ENCODE measurements at regions not wholly inside any gene's neighbourhood (a gene's known extent, or its start where the extent isn't known, plus 50 kb on each side); places are given as distances from the start of the nearest gene placed in this dataset.
"Not testable (repeated sequence)": the region's sequence is repeated elsewhere in the genome, so short reads cannot be mapped to it uniquely, and the experiment has no call there.

- DNase-seq, result no peak
- Histone ChIP-seq H3K4me3 (ENCODE audit: low read length in 2 of 2) (no peak overlapping the region), H3K4me1 (ENCODE audit: control insufficient read depth in 1 of 2, insufficient read depth in 2 of 2, low read length in 2 of 2) (no peaks in the 10 kb centered on the region), H3K9me3 (ENCODE audit: control insufficient read depth, low read length) (peaks cover 1% of the 10 kb centered on the region), H3K27me3 (ENCODE audit: control insufficient read depth in 1 of 2, insufficient read depth in 2 of 2, low read length in 1 of 2) (no peaks in the 10 kb centered on the region), H3K27ac (ENCODE audit: low read depth in 1 of 2, low read length in 2 of 2) (no peak overlapping the region), H3K36me3 (ENCODE audit: control insufficient read depth in 1 of 2, insufficient read depth in 2 of 2, low read length in 1 of 2) (no peaks in the 10 kb centered on the region)
- intact Hi-C loops (cut with DNase I), result no loop called here
- ATAC-seq (ENCODE audit: low FRiP score), result no peak
Measured at GRCh38 chr3:86887876-86888275, 103.1 kb downstream of the VGLL3 start.

GRCh38 chr3:86880066-86880465, 110.9 kb downstream of the VGLL3 start:
- 88 to 90% methylated on average over 6 of the region's 6 CpGs for WGBS, 2 donors
- Histone ChIP-seq H3K4me3 (ENCODE audit: low read length in 2 of 2) (no peak overlapping the region), H3K27me3 (ENCODE audit: control insufficient read depth in 1 of 2, insufficient read depth in 2 of 2, low read length in 1 of 2) (peaks cover 0 to 4% of the 10 kb centered on the region in 2 donors), H3K4me1 (ENCODE audit: control insufficient read depth in 1 of 2, insufficient read depth in 2 of 2, low read length in 2 of 2) (no peaks in the 10 kb centered on the region), H3K9me3 (ENCODE audit: control insufficient read depth, low read length) (no peaks in the 10 kb centered on the region), H3K36me3 (ENCODE audit: control insufficient read depth in 1 of 2, insufficient read depth in 2 of 2, low read length in 1 of 2) (no peaks in the 10 kb centered on the region), H3K27ac (ENCODE audit: low read depth in 1 of 2, low read length in 2 of 2) (no peak overlapping the region)
- intact Hi-C loops (cut with DNase I), result no loop called here
- ATAC-seq (ENCODE audit: low FRiP score) (no peak), DNase-seq (no peak)

DNA sequence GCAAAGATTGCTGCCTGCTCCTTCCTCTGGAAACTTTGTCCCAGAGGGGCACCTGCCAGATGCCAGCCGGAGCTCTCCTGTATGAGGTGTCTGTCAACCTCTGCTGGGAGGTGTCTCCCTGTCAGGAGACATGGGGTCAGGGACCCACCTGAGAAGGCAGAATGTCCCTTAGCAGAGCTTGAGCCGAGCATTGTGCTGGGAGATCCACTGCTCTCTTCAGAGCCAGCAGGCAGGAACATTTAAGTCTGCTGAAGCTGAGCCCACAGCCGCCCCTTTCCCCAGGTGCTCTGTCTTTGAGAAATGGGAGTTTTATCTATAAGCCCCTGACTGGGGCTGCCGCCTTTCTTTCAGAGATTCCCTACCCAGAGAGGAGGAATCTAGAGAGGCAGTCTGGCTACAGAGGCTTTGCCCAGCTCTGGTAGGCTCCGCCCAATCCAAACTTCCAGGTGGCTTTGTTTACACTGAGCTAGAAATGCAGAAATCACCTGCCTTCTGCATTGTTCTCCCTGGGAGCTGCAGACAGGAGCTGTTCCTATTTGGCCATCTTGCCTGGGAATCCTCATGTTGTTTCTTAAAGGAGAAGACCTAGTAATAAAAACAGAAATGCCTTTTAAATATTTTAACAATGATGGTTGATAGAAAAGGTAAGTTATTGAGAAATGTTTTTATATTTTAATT, 114.3 kb downstream of the VGLL3 start:
- H3K4me1 ChIP-seq (ENCODE audit: control insufficient read depth in 1 of 2, insufficient read depth in 2 of 2, low read length in 2 of 2); H3K9me3 ChIP-seq (ENCODE audit: control insufficient read depth, low read length); H3K27ac ChIP-seq (ENCODE audit: low read depth in 1 of 2, low read length in 2 of 2); H3K27me3 ChIP-seq (ENCODE audit: control insufficient read depth in 1 of 2, insufficient read depth in 2 of 2, low read length in 1 of 2); H3K4me3 ChIP-seq (ENCODE audit: low read length in 2 of 2); intact Hi-C loops (cut with DNase I); ATAC-seq (ENCODE audit: low FRiP score); H3K36me3 ChIP-seq (ENCODE audit: control insufficient read depth in 1 of 2, insufficient read depth in 2 of 2, low read length in 1 of 2); DNase-seq: not testable (repeated sequence)
- 72 to 80% methylated on average over 5 of the region's 5 CpGs for whole genome bisulfite sequencing, 2 donors

GRCh38 chr3:86874790-86875189, 116.2 kb downstream of the VGLL3 start:
- H3K36me3 ChIP-seq (ENCODE audit: control insufficient read depth in 1 of 2, insufficient read depth in 2 of 2, low read length in 1 of 2); H3K4me1 ChIP-seq (ENCODE audit: control insufficient read depth in 1 of 2, insufficient read depth in 2 of 2, low read length in 2 of 2): not testable (repeated sequence)

GRCh38 chr3:86869566-86869965, 121.4 kb downstream of the VGLL3 start:
- intact Hi-C loops (cut with DNase I), result no loop called here
- ATAC-seq (ENCODE audit: low FRiP score) (no peak), DNase-seq (no peak)
- WGBS, 2 donors, result 36 to 37% methylated on average over 4 of the region's 4 CpGs
- Histone ChIP-seq H3K27me3 (ENCODE audit: control insufficient read depth in 1 of 2, insufficient read depth in 2 of 2, low read length in 1 of 2) (no peaks in the 10 kb centered on the region), H3K9me3 (ENCODE audit: control insufficient read depth, low read length) (no peaks in the 10 kb centered on the region), H3K36me3 (ENCODE audit: control insufficient read depth in 1 of 2, insufficient read depth in 2 of 2, low read length in 1 of 2) (no peaks in the 10 kb centered on the region), H3K4me1 (ENCODE audit: control insufficient read depth in 1 of 2, insufficient read depth in 2 of 2, low read length in 2 of 2) (no peaks in the 10 kb centered on the region), H3K27ac (ENCODE audit: low read depth in 1 of 2, low read length in 2 of 2) (no peak overlapping the region), H3K4me3 (ENCODE audit: low read length in 2 of 2) (no peak overlapping the region)

More at GRCh38 chr3:86874790-86875189, 116.2 kb downstream of the VGLL3 start:
- WGBS, 2 donors, result 89 to 93% methylated on average over 1 of the region's 1 CpG
- ATAC-seq (ENCODE audit: low FRiP score); intact Hi-C loops (cut with DNase I); H3K9me3 ChIP-seq (ENCODE audit: control insufficient read depth, low read length); H3K27ac ChIP-seq (ENCODE audit: low read depth in 1 of 2, low read length in 2 of 2); DNase-seq; H3K27me3 ChIP-seq (ENCODE audit: control insufficient read depth in 1 of 2, insufficient read depth in 2 of 2, low read length in 1 of 2); H3K4me3 ChIP-seq (ENCODE audit: low read length in 2 of 2): not testable (repeated sequence)

GRCh38 chr3:86867982-86868381, 123.0 kb downstream of the VGLL3 start:
- WGBS, 2 donors, result 6 to 8% methylated on average over 2 of the region's 2 CpGs
- no peak overlapping the region for H3K4me3 ChIP-seq (ENCODE audit: low read length in 2 of 2)
- intact Hi-C loops (cut with DNase I), result no loop called here
- no peaks in the 10 kb centered on the region for H3K9me3 ChIP-seq (ENCODE audit: control insufficient read depth, low read length)
- H3K4me1 ChIP-seq (ENCODE audit: control insufficient read depth in 1 of 2, insufficient read depth in 2 of 2, low read length in 2 of 2), result no peaks in the 10 kb centered on the region
- H3K27me3 ChIP-seq (ENCODE audit: control insufficient read depth in 1 of 2, insufficient read depth in 2 of 2, low read length in 1 of 2), result no peaks in the 10 kb centered on the region
- no peaks in the 10 kb centered on the region for H3K36me3 ChIP-seq (ENCODE audit: control insufficient read depth in 1 of 2, insufficient read depth in 2 of 2, low read length in 1 of 2)
- no peak overlapping the region for H3K27ac ChIP-seq (ENCODE audit: low read depth in 1 of 2, low read length in 2 of 2)
- ATAC-seq (ENCODE audit: low FRiP score), result no peak
- no peak for DNase-seq

DNA sequence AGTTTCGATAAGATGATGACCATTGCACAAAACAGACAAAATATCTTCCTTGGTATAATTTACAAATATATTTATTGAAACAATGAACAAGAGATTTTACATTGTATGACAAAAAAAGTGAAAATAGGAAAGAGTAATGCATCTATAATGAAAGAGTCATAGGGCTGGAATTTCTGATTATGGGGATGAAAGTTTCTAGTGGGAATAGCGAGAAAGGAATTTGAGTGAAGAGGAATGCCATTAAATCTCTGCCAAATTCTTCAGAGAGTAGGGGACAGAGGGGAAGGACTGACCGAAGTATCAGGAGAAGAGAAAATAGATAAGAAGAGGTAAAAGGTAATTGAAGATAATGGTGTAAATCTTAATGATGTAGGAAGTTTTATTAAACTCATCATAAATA, 125.4 kb downstream of the VGLL3 start:
- WGBS, 2 donors, result 36 to 41% methylated on average over 3 of the region's 3 CpGs
- Histone ChIP-seq H3K4me3 (ENCODE audit: low read length in 2 of 2) (no peak overlapping the region), H3K4me1 (ENCODE audit: control insufficient read depth in 1 of 2, insufficient read depth in 2 of 2, low read length in 2 of 2) (no peaks in the 10 kb centered on the region), H3K27me3 (ENCODE audit: control insufficient read depth in 1 of 2, insufficient read depth in 2 of 2, low read length in 1 of 2) (no peaks in the 10 kb centered on the region), H3K36me3 (ENCODE audit: control insufficient read depth in 1 of 2, insufficient read depth in 2 of 2, low read length in 1 of 2) (no peaks in the 10 kb centered on the region), H3K9me3 (ENCODE audit: control insufficient read depth, low read length) (no peaks in the 10 kb centered on the region), H3K27ac (ENCODE audit: low read depth in 1 of 2, low read length in 2 of 2) (no peak overlapping the region)
- ATAC-seq (ENCODE audit: low FRiP score) (no peak), DNase-seq (no peak)
- intact Hi-C loops (cut with DNase I), result no loop called here

DNA sequence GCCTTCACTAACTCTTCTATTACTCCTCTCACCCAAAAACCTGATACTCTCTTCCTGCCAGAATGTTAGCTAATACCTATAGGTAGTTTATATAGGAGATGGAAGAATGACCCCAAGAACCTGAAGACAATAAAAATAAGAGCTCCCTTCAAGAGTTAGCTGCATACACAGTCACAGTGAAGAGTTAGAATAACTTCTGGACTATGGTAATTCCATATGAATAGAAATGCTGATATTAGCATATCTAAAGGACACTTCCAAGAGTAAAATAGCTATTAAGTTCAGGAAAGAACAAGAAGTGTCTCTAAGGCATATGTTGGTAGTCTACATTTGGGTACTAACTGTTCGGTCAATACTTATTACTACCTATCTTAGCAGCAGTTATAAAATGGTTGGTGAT, 134.2 kb downstream of the VGLL3 start:
- DNase-seq (no peak), ATAC-seq (ENCODE audit: low FRiP score) (no peak)
- H3K9me3 ChIP-seq (ENCODE audit: control insufficient read depth, low read length), result no peaks in the 10 kb centered on the region
- no peaks in the 10 kb centered on the region for H3K4me1 ChIP-seq (ENCODE audit: control insufficient read depth in 1 of 2, insufficient read depth in 2 of 2, low read length in 2 of 2)
- H3K27ac ChIP-seq (ENCODE audit: low read depth in 1 of 2, low read length in 2 of 2), result no peak overlapping the region
- H3K4me3 ChIP-seq (ENCODE audit: low read length in 2 of 2), result no peak overlapping the region
- H3K27me3 ChIP-seq (ENCODE audit: control insufficient read depth in 1 of 2, insufficient read depth in 2 of 2, low read length in 1 of 2), result no peaks in the 10 kb centered on the region
- intact Hi-C loops (cut with DNase I), result no loop called here
- 0 to 48% methylated on average over 1 of the region's 1 CpG for WGBS, 2 donors
- H3K36me3 ChIP-seq (ENCODE audit: control insufficient read depth in 1 of 2, insufficient read depth in 2 of 2, low read length in 1 of 2), result no peaks in the 10 kb centered on the region

GRCh38 chr3:86849991-86850390, 141.0 kb downstream of the VGLL3 start:
- Histone ChIP-seq H3K4me1 (ENCODE audit: control insufficient read depth in 1 of 2, insufficient read depth in 2 of 2, low read length in 2 of 2) (no peaks in the 10 kb centered on the region), H3K27ac (ENCODE audit: low read depth in 1 of 2, low read length in 2 of 2) (no peak overlapping the region), H3K36me3 (ENCODE audit: control insufficient read depth in 1 of 2, insufficient read depth in 2 of 2, low read length in 1 of 2) (no peaks in the 10 kb centered on the region), H3K4me3 (ENCODE audit: low read length in 2 of 2) (no peak overlapping the region), H3K27me3 (ENCODE audit: control insufficient read depth in 1 of 2, insufficient read depth in 2 of 2, low read length in 1 of 2) (no peaks in the 10 kb centered on the region), H3K9me3 (ENCODE audit: control insufficient read depth, low read length) (no peaks in the 10 kb centered on the region)
- DNase-seq, result no peak
- WGBS, 2 donors, result 68 to 76% methylated on average over 1 of the region's 1 CpG
- ATAC-seq (ENCODE audit: low FRiP score), result no peak
- intact Hi-C loops (cut with DNase I), result no loop called here
